Keratinocyte (primary cell): ENCODE measurements at regions not wholly inside any gene's neighbourhood (a gene's known extent, or its start where the extent isn't known, plus 50 kb on each side); places are given as distances from the start of the nearest gene placed in this dataset.

Experiments
- DNase-seq: peaks from one replicate; pipeline ENCODE4 v3.0.0-alpha.2; 2011; ENCODE audit warnings: low read depth, missing footprints, low spot score
- FAIRE-seq: peaks from 2 replicates; lab custom pipeline; 2011; peaks lifted over from hg19 to GRCh38; lab: Jason Lieb, UNC
- H2AFZ ChIP-seq: 2 replicates; pipeline ENCODE4 v1.6.0; 2012; ENCODE audit warnings: low read length, control low read depth, inconsistent platforms; ENCODE audit not compliant: control insufficient read depth
- H3K27ac ChIP-seq: 2 replicates; pipeline ENCODE4 v1.5.1; 2011; ENCODE audit warnings: low read length; ENCODE audit not compliant: control insufficient read depth, insufficient read depth
- H3K27me3 ChIP-seq: 3 replicates; pipeline ENCODE4 v1.6.0; 2011; ENCODE audit warnings: low read length; ENCODE audit not compliant: control insufficient read depth, insufficient read depth; ENCODE audit errors: extremely low read depth
- H3K36me3 ChIP-seq, 2 experiments: 2 replicates in 1 of 2; 3 replicates in 1 of 2; pipeline ENCODE4 v1.5.1; 2011; ENCODE audit warnings: low read length in 2 of 2, mild to moderate bottlenecking in 1 of 2; ENCODE audit not compliant: control insufficient read depth in 2 of 2, insufficient read depth in 2 of 2; ENCODE audit errors: extremely low read depth in 1 of 2
- H3K4me1 ChIP-seq: 3 replicates; pipeline ENCODE4 v1.5.1; 2011; ENCODE audit warnings: low read length; ENCODE audit not compliant: control insufficient read depth, insufficient read depth; ENCODE audit errors: extremely low read depth
- H3K4me2 ChIP-seq: 3 replicates; pipeline ENCODE4 v1.6.0; 2011; ENCODE audit warnings: low read depth, low read length; ENCODE audit not compliant: control insufficient read depth, insufficient read depth; ENCODE audit errors: extremely low read depth
- H3K4me3 ChIP-seq, 3 experiments: fragments of 200-600 bp in 1 of 3; sonication (generic) in 1 of 3; 2 replicates in 2 of 3; 3 replicates in 1 of 3; pipeline ENCODE4 v1.5.1; 2011 to 2016; ENCODE audit warnings: low read length in 3 of 3, mild to moderate bottlenecking in 3 of 3, control low read depth in 2 of 3, inconsistent platforms in 1 of 3, low read depth in 1 of 3, mixed read lengths in 1 of 3, mixed run types in 1 of 3, moderate library complexity in 1 of 3; ENCODE audit not compliant: control insufficient read depth in 2 of 3, insufficient read depth in 2 of 3; ENCODE audit errors: extremely low read depth in 1 of 3
- H3K79me2 ChIP-seq: 2 replicates; pipeline ENCODE4 v1.6.0; 2012; ENCODE audit warnings: low read length; ENCODE audit not compliant: control insufficient read depth, insufficient read depth
- H3K9ac ChIP-seq: 3 replicates; pipeline ENCODE4 v1.6.0; 2011; ENCODE audit warnings: low read length; ENCODE audit not compliant: control insufficient read depth, insufficient read depth; ENCODE audit errors: extremely low read depth
- H3K9me1 ChIP-seq: 3 replicates; pipeline ENCODE4 v1.6.0; 2011; ENCODE audit warnings: low read length; ENCODE audit not compliant: control insufficient read depth, insufficient read depth; ENCODE audit errors: extremely low read depth
- H3K9me3 ChIP-seq: 2 replicates; pipeline ENCODE4 v1.5.1; 2012; ENCODE audit warnings: low read depth, low read length; ENCODE audit not compliant: control insufficient read depth
- H4K20me1 ChIP-seq: 3 replicates; pipeline ENCODE4 v1.6.0; 2011; ENCODE audit warnings: low read length; ENCODE audit not compliant: control insufficient read depth, insufficient read depth; ENCODE audit errors: extremely low read depth
- EZH2 ChIP-seq: IDR thresholded peaks from one replicate; pipeline ENCODE4 v1.6.1; 2012; ENCODE audit warnings: inconsistent platforms, mild to moderate bottlenecking, low read length, moderate library complexity
- dilution Hi-C: fragments of 300-500 bp; cut with MboI; formaldehyde crosslinking; loops from one replicate; pipeline ENCODE4 v1.7.0; 2020; ENCODE audit warnings: low sequenced_read_pairs; ENCODE audit not compliant: extremely low pct_ligation_motif_present
- TF ChIP-seq, protein P1 (sequence below), 3 experiments: IDR thresholded peaks in 1 of 3; conservative IDR thresholded peaks in 1 of 3; optimal IDR thresholded peaks in 1 of 3; 2 replicates in 2 of 3; 3 replicates in 1 of 3; pipeline versions ENCODE3 to v1.5.1; 2011; ENCODE audit warnings: low read length in 3 of 3, mild to moderate bottlenecking in 3 of 3, moderate library complexity in 2 of 3, control low read depth in 1 of 3, inconsistent platforms in 1 of 3; ENCODE audit not compliant: insufficient read depth in 2 of 3; ENCODE audit errors: extremely low read depth in 1 of 3

DNA sequence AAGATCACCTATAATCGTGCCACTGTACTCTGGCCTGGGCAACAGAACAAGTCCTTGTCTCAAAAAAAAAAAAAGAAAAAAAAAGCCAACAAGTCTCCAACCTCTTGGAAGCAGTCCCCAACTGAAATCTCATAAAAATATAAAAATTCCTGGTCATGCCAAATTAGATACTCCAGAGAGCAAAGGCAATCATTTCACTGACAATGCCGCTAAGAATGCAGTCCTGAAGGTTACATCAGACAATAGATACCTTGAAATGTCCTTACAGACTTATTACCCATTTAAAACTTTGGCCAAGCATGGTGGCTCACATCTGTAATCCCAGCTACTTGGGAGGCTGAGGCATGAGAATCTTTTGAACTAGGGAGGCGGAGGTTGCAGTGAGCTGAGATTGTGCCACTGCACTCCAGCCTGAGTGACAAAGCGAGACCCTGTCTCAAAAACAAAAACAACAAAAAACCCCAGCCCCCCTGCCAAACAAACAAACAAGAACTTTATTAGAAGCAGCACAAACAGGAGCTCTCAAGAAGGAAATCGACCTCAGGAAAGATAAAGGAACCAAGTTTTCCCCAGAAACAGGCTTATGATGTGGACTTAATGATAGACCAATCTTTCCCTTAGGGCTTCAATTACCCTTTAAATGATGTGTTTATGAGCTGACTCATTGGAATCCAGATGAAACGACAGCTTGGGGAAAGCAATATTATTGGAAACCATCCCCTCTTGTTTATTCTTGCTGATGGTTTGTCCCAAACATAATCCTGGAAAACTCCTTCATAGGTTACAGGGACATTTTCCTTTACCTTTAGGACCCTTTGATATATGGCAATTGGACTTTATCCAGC, 53.1 kb upstream of the XCR1 start:
- TF ChIP-seq, protein P1, sequence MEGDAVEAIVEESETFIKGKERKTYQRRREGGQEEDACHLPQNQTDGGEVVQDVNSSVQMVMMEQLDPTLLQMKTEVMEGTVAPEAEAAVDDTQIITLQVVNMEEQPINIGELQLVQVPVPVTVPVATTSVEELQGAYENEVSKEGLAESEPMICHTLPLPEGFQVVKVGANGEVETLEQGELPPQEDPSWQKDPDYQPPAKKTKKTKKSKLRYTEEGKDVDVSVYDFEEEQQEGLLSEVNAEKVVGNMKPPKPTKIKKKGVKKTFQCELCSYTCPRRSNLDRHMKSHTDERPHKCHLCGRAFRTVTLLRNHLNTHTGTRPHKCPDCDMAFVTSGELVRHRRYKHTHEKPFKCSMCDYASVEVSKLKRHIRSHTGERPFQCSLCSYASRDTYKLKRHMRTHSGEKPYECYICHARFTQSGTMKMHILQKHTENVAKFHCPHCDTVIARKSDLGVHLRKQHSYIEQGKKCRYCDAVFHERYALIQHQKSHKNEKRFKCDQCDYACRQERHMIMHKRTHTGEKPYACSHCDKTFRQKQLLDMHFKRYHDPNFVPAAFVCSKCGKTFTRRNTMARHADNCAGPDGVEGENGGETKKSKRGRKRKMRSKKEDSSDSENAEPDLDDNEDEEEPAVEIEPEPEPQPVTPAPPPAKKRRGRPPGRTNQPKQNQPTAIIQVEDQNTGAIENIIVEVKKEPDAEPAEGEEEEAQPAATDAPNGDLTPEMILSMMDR (optimal IDR thresholded peaks at IDR 0.05 in 1 of 3, IDR thresholded peaks at IDR 0.05 in 1 of 3, conservative IDR thresholded peaks at IDR 0.05 in 1 of 3; ENCODE audit: extremely low read depth in 1 of 3, insufficient read depth in 2 of 3, low read length in 3 of 3) = no peak
- TF ChIP-seq EZH2 = no peak
- no peak for DNase-seq
- FAIRE-seq = peak; percentile 51
- Histone ChIP-seq H3K27ac (no peak overlapping the region), H3K9ac (no peak overlapping the region), H3K79me2 (no peaks in the 10 kb centered on the region), H3K36me3 (no peaks in the 10 kb centered on the region), H2AFZ (no peak overlapping the region), H4K20me1 (no peaks in the 10 kb centered on the region), H3K9me3 (no peaks in the 10 kb centered on the region), H3K9me1 (no peaks in the 10 kb centered on the region), H3K4me2 (no peak overlapping the region), H3K27me3 (no peaks in the 10 kb centered on the region), H3K4me3 (no peak overlapping the region), H3K4me1 (peaks cover 28% of the 10 kb centered on the region)
- dilution Hi-C loops = no loop called here

DNA sequence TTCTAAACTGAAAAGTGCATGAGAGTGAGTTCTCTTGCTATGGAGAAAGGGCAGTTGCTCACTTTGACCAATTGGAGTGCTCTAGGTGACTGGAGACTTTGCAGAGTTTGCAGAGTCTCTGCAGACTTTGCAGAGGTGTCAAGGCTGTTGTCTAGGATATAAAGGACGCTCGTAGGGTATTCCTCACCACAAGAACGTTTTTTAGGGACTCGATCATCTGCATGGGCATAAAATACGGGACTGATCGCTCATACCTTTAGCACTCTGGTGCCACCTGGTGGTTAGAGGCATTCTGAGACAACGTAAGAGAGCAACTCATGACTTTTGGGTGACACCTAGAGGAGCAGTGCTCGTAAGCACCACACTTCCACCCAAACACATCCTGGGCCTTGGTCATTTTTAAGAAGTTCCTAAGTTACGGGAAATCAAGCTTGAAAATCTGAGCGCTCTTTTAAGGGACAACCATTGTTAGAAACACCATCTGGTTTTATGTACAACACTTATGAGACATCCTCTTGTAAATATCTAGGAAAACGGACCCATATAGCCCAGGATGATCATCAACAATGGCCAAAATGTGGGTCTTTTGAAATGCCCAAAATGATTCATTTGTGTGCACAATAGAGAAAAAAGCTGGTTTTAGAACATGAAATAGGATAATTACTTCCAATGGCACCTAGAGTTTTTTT, 51.6 kb upstream of the XCR1 start:
- no peaks in the 10 kb centered on the region for H3K9me1 ChIP-seq
- no peak overlapping the region for H3K27ac ChIP-seq
- H3K36me3 ChIP-seq = no peaks in the 10 kb centered on the region
- peaks cover 28% of the 10 kb centered on the region for H3K4me1 ChIP-seq
- H3K9me3 ChIP-seq = no peaks in the 10 kb centered on the region
- no peak overlapping the region for H3K9ac ChIP-seq
- no peak overlapping the region for H3K4me3 ChIP-seq
- no peaks in the 10 kb centered on the region for H3K79me2 ChIP-seq
- no peaks in the 10 kb centered on the region for H4K20me1 ChIP-seq
- peak overlapping the region; percentile 44 for H3K4me2 ChIP-seq
- TF ChIP-seq, protein P1 (optimal IDR thresholded peaks at IDR 0.05 in 1 of 3, IDR thresholded peaks at IDR 0.05 in 1 of 3, conservative IDR thresholded peaks at IDR 0.05 in 1 of 3; ENCODE audit: extremely low read depth in 1 of 3, insufficient read depth in 2 of 3, low read length in 3 of 3) = peak; percentile 96 to 100 (median 99)
- no peak for TF ChIP-seq EZH2
- peak; percentile 96 for FAIRE-seq
- no peak overlapping the region for H2AFZ ChIP-seq
- dilution Hi-C loops = no loop called here
- no peaks in the 10 kb centered on the region for H3K27me3 ChIP-seq
- peak; percentile 84 for DNase-seq
